Progenitor cell of endocrine pancreas (in vitro differentiated cells): ENCODE measurements at regions not wholly inside any gene's neighbourhood (a gene's known extent, or its start where the extent isn't known, plus 50 kb on each side); places are given as distances from the start of the nearest gene placed in this dataset.
"Not testable (repeated sequence)": the region's sequence is repeated elsewhere in the genome, so short reads cannot be mapped to it uniquely, and the experiment has no call there.

Experiments used
- DNase-seq: peaks from one replicate; pipeline ENCODE4 v3.0.0; 2021; ENCODE audit warnings: low spot score; ENCODE audit not compliant: unreplicated experiment
- H3K27ac Mint-ChIP-seq: 2 replicates; pipeline ENCODE4 v1.8.0; 2021; ENCODE audit warnings: mild to moderate bottlenecking, moderate library complexity, mixed read lengths
- H3K27me3 Mint-ChIP-seq: 2 replicates; pipeline ENCODE4 v1.8.0; 2021; ENCODE audit warnings: mixed read lengths
- H3K36me3 Mint-ChIP-seq: 2 replicates; pipeline ENCODE4 v1.8.0; 2022; ENCODE audit warnings: mixed read lengths; ENCODE audit not compliant: insufficient read depth
- H3K4me1 Mint-ChIP-seq: 2 replicates; pipeline ENCODE4 v1.8.0; 2021; ENCODE audit warnings: low read depth, mixed read lengths
- H3K4me3 Mint-ChIP-seq: 2 replicates; pipeline ENCODE4 v1.8.0; 2021; ENCODE audit warnings: low read depth, mild to moderate bottlenecking, moderate library complexity, mixed read lengths
- H3K9me3 Mint-ChIP-seq: 2 replicates; pipeline ENCODE4 v1.8.0; 2021; ENCODE audit warnings: low read depth, mixed read lengths
- CTCF ChIP-seq: fragments of 200-600 bp; sonication (generic); IDR thresholded peaks from one replicate; pipeline ENCODE4 v1.5.0; 2021; ENCODE audit warnings: antibody characterized with exemption, mild to moderate bottlenecking; ENCODE audit not compliant: unreplicated experiment

- DNase-seq = no peak
- H3K27ac Mint-ChIP-seq = no peak overlapping the region
These were observed 282.5 kb downstream of the KLHL13 start for GRCh38 chrX:117834076-117834475.

GRCh38 chrX:117821472-117821871 lies 295.1 kb downstream of the KLHL13 start:
- peaks cover 58% of the 10 kb centered on the region for H3K9me3 Mint-ChIP-seq
- H3K27me3 Mint-ChIP-seq = not testable (repeated sequence)

More at GRCh38 chrX:117834076-117834475, 282.5 kb downstream of the KLHL13 start:
- H3K36me3 Mint-ChIP-seq = peaks cover 1% of the 10 kb centered on the region
- no peak overlapping the region for H3K4me3 Mint-ChIP-seq
- no peaks in the 10 kb centered on the region for H3K27me3 Mint-ChIP-seq
- no peak for TF ChIP-seq CTCF
- H3K4me1 Mint-ChIP-seq = no peaks in the 10 kb centered on the region
- H3K9me3 Mint-ChIP-seq = peaks cover 24% of the 10 kb centered on the region

GRCh38 chrX:117808426-117808825 lies 308.2 kb downstream of the KLHL13 start:
- H3K4me3 Mint-ChIP-seq = no peak overlapping the region
- no peaks in the 10 kb centered on the region for H3K27me3 Mint-ChIP-seq
- DNase-seq = no peak
- TF ChIP-seq CTCF = no peak
- H3K4me1 Mint-ChIP-seq = peaks cover 2% of the 10 kb centered on the region
- H3K27ac Mint-ChIP-seq = no peak overlapping the region
- H3K9me3 Mint-ChIP-seq = peaks cover 38% of the 10 kb centered on the region
- no peaks in the 10 kb centered on the region for H3K36me3 Mint-ChIP-seq

More at GRCh38 chrX:117821472-117821871, 295.1 kb downstream of the KLHL13 start:
- not testable (repeated sequence) for H3K27ac Mint-ChIP-seq, H3K4me1 Mint-ChIP-seq, H3K36me3 Mint-ChIP-seq, DNase-seq, H3K4me3 Mint-ChIP-seq

GRCh38 chrX:117803463-117803862 lies 313.1 kb downstream of the KLHL13 start:
- TF ChIP-seq CTCF = no peak
- H3K27me3 Mint-ChIP-seq = no peaks in the 10 kb centered on the region
- no peak for DNase-seq
- H3K4me3 Mint-ChIP-seq = no peak overlapping the region
- no peak overlapping the region for H3K27ac Mint-ChIP-seq
- H3K36me3 Mint-ChIP-seq = no peaks in the 10 kb centered on the region
- H3K9me3 Mint-ChIP-seq = peaks cover 22% of the 10 kb centered on the region
- no peaks in the 10 kb centered on the region for H3K4me1 Mint-ChIP-seq

GRCh38 chrX:117788339-117788738 lies 328.3 kb downstream of the KLHL13 start:
- H3K4me3 Mint-ChIP-seq = no peak overlapping the region
- no peak for TF ChIP-seq CTCF
- peaks cover 33% of the 10 kb centered on the region for H3K9me3 Mint-ChIP-seq
- no peak for DNase-seq
- H3K4me1 Mint-ChIP-seq = no peaks in the 10 kb centered on the region
- H3K27ac Mint-ChIP-seq = no peak overlapping the region
- H3K36me3 Mint-ChIP-seq = no peaks in the 10 kb centered on the region
- no peaks in the 10 kb centered on the region for H3K27me3 Mint-ChIP-seq

- H3K4me1 Mint-ChIP-seq = no peaks in the 10 kb centered on the region
- H3K27me3 Mint-ChIP-seq = no peaks in the 10 kb centered on the region
- no peak overlapping the region for H3K4me3 Mint-ChIP-seq
- no peak for TF ChIP-seq CTCF
- no peaks in the 10 kb centered on the region for H3K36me3 Mint-ChIP-seq
- H3K9me3 Mint-ChIP-seq = peaks cover 22% of the 10 kb centered on the region
- no peak overlapping the region for H3K27ac Mint-ChIP-seq
- no peak for DNase-seq
These were observed 345.2 kb downstream of the KLHL13 start for GRCh38 chrX:117771384-117771783.
